ENCODE measurements at regions not wholly inside any gene's neighbourhood (a gene's known extent, or its start where the extent isn't known, plus 50 kb on each side); places are given as distances from the start of the nearest gene placed in this dataset.
A peak's percentile ranks its signal among the peaks of the same experiment; 100 is the strongest.

- CTCF ChIA-PET, result no interaction called here
- ATAC-seq (no peak), DNase-seq (no peak)
- Histone ChIP-seq H3K4me2 (ENCODE audit: low read length) (no peak overlapping the region), H3K9me2 (replicated peaks; ENCODE audit: low read length) (no peaks in the 10 kb centered on the region), H4K20me1 (ENCODE audit: low read length) (no peaks in the 10 kb centered on the region), H3K27me3 (ENCODE audit: low read length) (no peaks in the 10 kb centered on the region), H3K4me3 (ENCODE audit: low read length) (no peak overlapping the region), H3K4me1 (ENCODE audit: insufficient read depth, low read length) (peaks cover 9% of the 10 kb centered on the region), H3K27ac (ENCODE audit: low read length) (no peak overlapping the region), H2AFZ (ENCODE audit: low read length) (no peak overlapping the region), H3K36me3 (ENCODE audit: low read depth, low read length) (no peaks in the 10 kb centered on the region), H3K9me3 (ENCODE audit: low read length) (no peaks in the 10 kb centered on the region), H3K79me2 (ENCODE audit: low read length) (no peaks in the 10 kb centered on the region), H3F3A (ENCODE audit: low read length, unreplicated experiment) (no peaks in the 10 kb centered on the region), H3K9ac (ENCODE audit: low read length) (no peak overlapping the region)
- TF ChIP-seq, protein P1, sequence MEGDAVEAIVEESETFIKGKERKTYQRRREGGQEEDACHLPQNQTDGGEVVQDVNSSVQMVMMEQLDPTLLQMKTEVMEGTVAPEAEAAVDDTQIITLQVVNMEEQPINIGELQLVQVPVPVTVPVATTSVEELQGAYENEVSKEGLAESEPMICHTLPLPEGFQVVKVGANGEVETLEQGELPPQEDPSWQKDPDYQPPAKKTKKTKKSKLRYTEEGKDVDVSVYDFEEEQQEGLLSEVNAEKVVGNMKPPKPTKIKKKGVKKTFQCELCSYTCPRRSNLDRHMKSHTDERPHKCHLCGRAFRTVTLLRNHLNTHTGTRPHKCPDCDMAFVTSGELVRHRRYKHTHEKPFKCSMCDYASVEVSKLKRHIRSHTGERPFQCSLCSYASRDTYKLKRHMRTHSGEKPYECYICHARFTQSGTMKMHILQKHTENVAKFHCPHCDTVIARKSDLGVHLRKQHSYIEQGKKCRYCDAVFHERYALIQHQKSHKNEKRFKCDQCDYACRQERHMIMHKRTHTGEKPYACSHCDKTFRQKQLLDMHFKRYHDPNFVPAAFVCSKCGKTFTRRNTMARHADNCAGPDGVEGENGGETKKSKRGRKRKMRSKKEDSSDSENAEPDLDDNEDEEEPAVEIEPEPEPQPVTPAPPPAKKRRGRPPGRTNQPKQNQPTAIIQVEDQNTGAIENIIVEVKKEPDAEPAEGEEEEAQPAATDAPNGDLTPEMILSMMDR (conservative IDR thresholded peaks at IDR 0.05; ENCODE audit: low read depth, low read length), result no peak
- TF ChIP-seq EZH2 (IDR thresholded peaks at IDR 0.05; ENCODE audit: low read length, unreplicated experiment) (no peak), EZH2phosphoT487 (IDR thresholded peaks at IDR 0.05; ENCODE audit: borderline replicate concordance, low read length) (no peak)
- no TSS peak for BruUV-seq (replicated peaks)
- POLR2A ChIA-PET (ENCODE audit: unreplicated experiment), result no interaction called here
- intact Hi-C loops (cut with micrococcal nuclease), result loop anchor here (5.0 kb wide), 1 partner anchor 72 kb away; the partner anchor contains the start of gene MBOAT1
These were observed 72.4 kb upstream of the MBOAT1 start for GRCh38 chr6:20284672-20285071.

DNA sequence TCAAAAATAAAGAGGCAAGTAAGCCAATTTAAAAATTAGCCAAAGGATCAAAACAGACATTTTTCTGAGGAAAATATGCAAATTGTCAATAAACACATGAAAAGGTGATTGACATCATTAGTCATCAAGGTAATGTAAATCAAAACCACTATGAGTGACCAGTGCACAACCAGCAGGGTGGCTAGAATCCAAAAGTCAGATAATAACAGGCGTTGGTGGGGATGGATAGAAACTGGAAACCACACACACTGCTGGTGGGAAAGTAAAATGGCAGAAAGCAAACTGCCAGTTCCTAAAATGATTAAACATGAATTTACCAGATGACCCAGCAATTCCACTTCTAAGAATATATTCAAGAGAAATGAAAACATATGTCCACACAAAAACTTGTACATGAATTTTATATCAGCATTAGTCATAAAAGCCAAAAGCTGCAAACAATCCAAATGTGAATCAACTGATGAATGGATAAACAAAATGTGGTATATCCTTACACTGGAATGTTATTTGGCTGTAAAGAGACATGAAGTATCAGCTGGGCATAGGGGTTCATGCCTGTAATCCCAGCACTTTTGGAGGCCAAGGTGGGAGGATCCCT lies 74.8 kb upstream of the MBOAT1 start:
- Histone ChIP-seq H3K36me3 (ENCODE audit: low read depth, low read length) (no peaks in the 10 kb centered on the region), H2AFZ (ENCODE audit: low read length) (no peak overlapping the region), H3F3A (ENCODE audit: low read length, unreplicated experiment) (no peaks in the 10 kb centered on the region), H3K9ac (ENCODE audit: low read length) (no peak overlapping the region), H3K4me2 (ENCODE audit: low read length) (no peak overlapping the region), H3K9me2 (replicated peaks; ENCODE audit: low read length) (no peaks in the 10 kb centered on the region), H3K27me3 (ENCODE audit: low read length) (no peaks in the 10 kb centered on the region), H4K20me1 (ENCODE audit: low read length) (no peaks in the 10 kb centered on the region), H3K27ac (ENCODE audit: low read length) (0 out of 2 replicates have a peak overlapping the region, but pooled peaks have one; percentile 3), H3K4me1 (ENCODE audit: insufficient read depth, low read length) (peaks cover 9% of the 10 kb centered on the region), H3K4me3 (ENCODE audit: low read length) (no peak overlapping the region), H3K9me3 (ENCODE audit: low read length) (no peaks in the 10 kb centered on the region), H3K79me2 (ENCODE audit: low read length) (no peaks in the 10 kb centered on the region)
- TF ChIP-seq EZH2 (IDR thresholded peaks at IDR 0.05; ENCODE audit: low read length, unreplicated experiment) (no peak), EZH2phosphoT487 (IDR thresholded peaks at IDR 0.05; ENCODE audit: borderline replicate concordance, low read length) (no peak)
- TF ChIP-seq, protein P1 (conservative IDR thresholded peaks at IDR 0.05; ENCODE audit: low read depth, low read length), result no peak
- no TSS peak for BruUV-seq (replicated peaks)
- ChIA-PET CTCF (no interaction called here), POLR2A (ENCODE audit: unreplicated experiment) (no interaction called here)
- ATAC-seq (peak; percentile 42), DNase-seq (peak; percentile 72)
- intact Hi-C loops (cut with micrococcal nuclease), result loop anchor here (5.0 kb wide), 1 partner anchor 75 kb away; the partner anchor contains the start of gene MBOAT1
